ENCODE measurements at regions not wholly inside any gene's neighbourhood (a gene's known extent, or its start where the extent isn't known, plus 50 kb on each side); places are given as distances from the start of the nearest gene placed in this dataset.

GRCh38 chr5:166354332-166354731, 1937.1 kb upstream of the WWC1 start:
- H3K27me3 ChIP-seq (replicated peaks; ENCODE audit: control insufficient read depth, insufficient read depth, low read length): no peaks in the 10 kb centered on the region
- no peak for DNase-seq (ENCODE audit: extremely low read depth, insufficient read length)
- TF ChIP-seq CTCF (IDR thresholded peaks at IDR 0.05; ENCODE audit: insufficient read depth, low read length, poor library complexity, severe bottlenecking): no peak
- no peak overlapping the region for H3K4me3 ChIP-seq (replicated peaks; ENCODE audit: low read depth, low read length)
- H3K36me3 ChIP-seq (ENCODE audit: control insufficient read depth, insufficient read depth, low read length): no peaks in the 10 kb centered on the region

GRCh38 chr5:166356096-166356495, 1935.3 kb upstream of the WWC1 start:
- TF ChIP-seq CTCF (IDR thresholded peaks at IDR 0.05; ENCODE audit: insufficient read depth, low read length, poor library complexity, severe bottlenecking): no peak
- no peak for DNase-seq (ENCODE audit: extremely low read depth, insufficient read length)
- H3K4me3 ChIP-seq (replicated peaks; ENCODE audit: low read depth, low read length): no peak overlapping the region
- no peaks in the 10 kb centered on the region for H3K27me3 ChIP-seq (replicated peaks; ENCODE audit: control insufficient read depth, insufficient read depth, low read length)
- H3K36me3 ChIP-seq (ENCODE audit: control insufficient read depth, insufficient read depth, low read length): no peaks in the 10 kb centered on the region

GRCh38 chr5:166358127-166358830, 1933.2 kb upstream of the WWC1 start:
- Histone ChIP-seq H3K27me3 (replicated peaks; ENCODE audit: control insufficient read depth, insufficient read depth, low read length) (no peaks in the 10 kb centered on the region), H3K4me3 (replicated peaks; ENCODE audit: low read depth, low read length) (no peak overlapping the region), H3K36me3 (ENCODE audit: control insufficient read depth, insufficient read depth, low read length) (no peaks in the 10 kb centered on the region)
- no peak for TF ChIP-seq CTCF (IDR thresholded peaks at IDR 0.05; ENCODE audit: insufficient read depth, low read length, poor library complexity, severe bottlenecking)
- no peak for DNase-seq (ENCODE audit: extremely low read depth, insufficient read length)

- no peak overlapping the region for H3K4me3 ChIP-seq (replicated peaks; ENCODE audit: low read depth, low read length)
- DNase-seq (ENCODE audit: extremely low read depth, insufficient read length): no peak
- no peaks in the 10 kb centered on the region for H3K36me3 ChIP-seq (ENCODE audit: control insufficient read depth, insufficient read depth, low read length)
- TF ChIP-seq CTCF (IDR thresholded peaks at IDR 0.05; ENCODE audit: insufficient read depth, low read length, poor library complexity, severe bottlenecking): no peak
- no peaks in the 10 kb centered on the region for H3K27me3 ChIP-seq (replicated peaks; ENCODE audit: control insufficient read depth, insufficient read depth, low read length)
These were observed 1928.2 kb upstream of the WWC1 start for GRCh38 chr5:166363087-166363760.

GRCh38 chr5:166365164-166365563, 1926.3 kb upstream of the WWC1 start:
- H3K27me3 ChIP-seq (replicated peaks; ENCODE audit: control insufficient read depth, insufficient read depth, low read length): no peaks in the 10 kb centered on the region
- no peak for TF ChIP-seq CTCF (IDR thresholded peaks at IDR 0.05; ENCODE audit: insufficient read depth, low read length, poor library complexity, severe bottlenecking)
- no peak for DNase-seq (ENCODE audit: extremely low read depth, insufficient read length)
- H3K36me3 ChIP-seq (ENCODE audit: control insufficient read depth, insufficient read depth, low read length): no peaks in the 10 kb centered on the region
- H3K4me3 ChIP-seq (replicated peaks; ENCODE audit: low read depth, low read length): no peak overlapping the region
